PC-9 (cell line): ENCODE measurements at regions not wholly inside any gene's neighbourhood (a gene's known extent, or its start where the extent isn't known, plus 50 kb on each side); places are given as distances from the start of the nearest gene placed in this dataset.

ENCODE experiments used
- BruUV-seq: library from RNA; stranded (reverse); fragments of 400-500 nt; replicated peaks from 2 replicates; lab custom pipeline; 2021; lab: Mats Ljungman, UMichigan
- CTCF ChIA-PET: fragments of 300-600 bp; sonication (Branson Sonifier 250); formaldehyde crosslinking; loops from one replicate; lab custom pipeline; 2022; ENCODE audit warnings: antibody characterized with exemption; lab: Charles Lee
- POLR2A ChIA-PET: fragments of 300-600 bp; sonication (Branson Sonifier 250); formaldehyde crosslinking; loops from one replicate; lab custom pipeline; 2022; ENCODE audit warnings: antibody characterized with exemption; ENCODE audit not compliant: unreplicated experiment; lab: Charles Lee
- DNase-seq, 2 experiments: peaks; one replicate each; pipeline versions ENCODE4 v3.0.0 to v3.0.0-alpha.2; 2015 to 2022; ENCODE audit warnings: mixed read lengths in 1 of 2
- H2AFZ ChIP-seq: fragments of 200-600 bp; sonication (generic); 2 replicates; pipeline ENCODE4 v1.8.1; 2017; ENCODE audit warnings: antibody characterized with exemption
- H3F3A ChIP-seq: fragments of 200-600 bp; sonication (generic); 2 replicates; pipeline ENCODE4 v1.8.1; 2017; ENCODE audit warnings: antibody characterized with exemption, mild to moderate bottlenecking, low read depth; ENCODE audit not compliant: insufficient read depth
- H3K27ac ChIP-seq: fragments of 200-600 bp; sonication (generic); 2 replicates; pipeline ENCODE4 v1.6.1; 2016; ENCODE audit warnings: mixed run types
- H3K27me3 ChIP-seq: fragments of 200-600 bp; sonication (generic); 2 replicates; pipeline ENCODE4 v1.6.1; 2016; ENCODE audit warnings: low read depth, mixed run types; ENCODE audit not compliant: insufficient read depth
- H3K36me3 ChIP-seq: fragments of 200-600 bp; sonication (generic); 2 replicates; pipeline ENCODE4 v1.6.1; 2016; ENCODE audit warnings: low read depth, mixed run types
- H3K4me1 ChIP-seq: fragments of 200-600 bp; sonication (generic); replicated peaks from 2 replicates; pipeline ENCODE4 v1.6.1; 2016; ENCODE audit warnings: mixed run types; ENCODE audit not compliant: insufficient read depth
- H3K4me2 ChIP-seq: fragments of 200-600 bp; sonication (generic); 2 replicates; pipeline ENCODE4 v1.6.1; 2017; ENCODE audit warnings: mixed run types
- H3K4me3 ChIP-seq: fragments of 200-600 bp; sonication (generic); 2 replicates; pipeline ENCODE4 v1.6.1; 2016; ENCODE audit warnings: mixed run types
- H3K79me2 ChIP-seq: fragments of 200-600 bp; sonication (generic); 2 replicates; pipeline ENCODE4 v1.6.1; 2017; ENCODE audit warnings: low read depth, mixed run types
- H3K9me2 ChIP-seq: fragments of 200-600 bp; sonication (generic); 2 replicates; pipeline ENCODE4 v1.8.1; 2017; ENCODE audit warnings: mild to moderate bottlenecking; ENCODE audit not compliant: insufficient read depth
- H3K9me3 ChIP-seq: fragments of 200-600 bp; sonication (generic); 2 replicates; pipeline ENCODE4 v1.8.1; 2016; ENCODE audit warnings: low read depth; ENCODE audit not compliant: insufficient read depth
- H4K20me1 ChIP-seq: fragments of 200-600 bp; sonication (generic); 2 replicates; pipeline ENCODE4 v1.8.1; 2017; ENCODE audit not compliant: insufficient read depth
- EZH2 ChIP-seq: fragments of 200-600 bp; sonication (generic); IDR thresholded peaks from 2 replicates; pipeline ENCODE4 v1.8.0; 2017; ENCODE audit warnings: antibody characterized with exemption, low read depth
- intact Hi-C: fragments of 100-400 bp; cut with micrococcal nuclease; formaldehyde crosslinking; loops from one replicate; pipeline ENCODE4 v1.10.0; 2022; ENCODE audit not compliant: unreplicated experiment
- TF ChIP-seq, protein P1 (sequence below): fragments of 200-600 bp; sonication (generic); conservative IDR thresholded peaks from 2 replicates; pipeline ENCODE4 v1.6.1; 2017; ENCODE audit warnings: mixed run types, antibody characterized with exemption, mild to moderate bottlenecking, moderate library complexity

DNA sequence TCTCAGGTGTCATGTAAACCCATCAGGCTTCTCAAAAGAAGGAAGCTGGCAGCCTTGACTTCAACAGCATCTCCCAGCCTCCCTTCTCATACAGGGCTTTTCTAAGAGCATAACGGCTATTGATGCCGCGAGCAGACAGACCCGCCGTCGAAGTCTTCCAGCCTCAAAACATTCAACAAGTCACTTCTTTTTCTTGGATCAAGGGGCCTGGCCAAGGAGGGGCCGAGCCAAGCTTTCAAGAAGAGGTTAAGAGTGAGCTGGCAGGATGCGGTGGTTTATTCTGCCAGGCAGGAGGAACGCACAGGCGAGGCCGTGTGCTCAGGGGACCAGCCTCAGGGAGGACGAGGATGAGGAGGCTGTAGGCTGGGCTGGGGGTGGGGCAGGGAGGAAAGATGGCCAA lies 102.9 kb upstream of the RFLNA start:
- ChIA-PET CTCF (no interaction called here), POLR2A (no interaction called here)
- no peak overlapping the region for H3K4me3 ChIP-seq
- no peak overlapping the region for H2AFZ ChIP-seq
- H3K4me2 ChIP-seq, result no peak overlapping the region
- H4K20me1 ChIP-seq, result no peaks in the 10 kb centered on the region
- BruUV-seq, result no TSS peak
- H3K36me3 ChIP-seq, result no peaks in the 10 kb centered on the region
- H3K27ac ChIP-seq, result no peak overlapping the region
- H3F3A ChIP-seq, result peaks cover 10% of the 10 kb centered on the region; the same call in 1 of the 2 replicates
- DNase-seq, result no peak
- no peaks in the 10 kb centered on the region for H3K9me3 ChIP-seq
- peaks cover 66% of the 10 kb centered on the region for H3K27me3 ChIP-seq
- peaks cover 16% of the 10 kb centered on the region for H3K4me1 ChIP-seq
- intact Hi-C loops, result no loop called here
- no peaks in the 10 kb centered on the region for H3K79me2 ChIP-seq
- no peaks in the 10 kb centered on the region for H3K9me2 ChIP-seq
- no peak for TF ChIP-seq EZH2
- TF ChIP-seq, protein P1, sequence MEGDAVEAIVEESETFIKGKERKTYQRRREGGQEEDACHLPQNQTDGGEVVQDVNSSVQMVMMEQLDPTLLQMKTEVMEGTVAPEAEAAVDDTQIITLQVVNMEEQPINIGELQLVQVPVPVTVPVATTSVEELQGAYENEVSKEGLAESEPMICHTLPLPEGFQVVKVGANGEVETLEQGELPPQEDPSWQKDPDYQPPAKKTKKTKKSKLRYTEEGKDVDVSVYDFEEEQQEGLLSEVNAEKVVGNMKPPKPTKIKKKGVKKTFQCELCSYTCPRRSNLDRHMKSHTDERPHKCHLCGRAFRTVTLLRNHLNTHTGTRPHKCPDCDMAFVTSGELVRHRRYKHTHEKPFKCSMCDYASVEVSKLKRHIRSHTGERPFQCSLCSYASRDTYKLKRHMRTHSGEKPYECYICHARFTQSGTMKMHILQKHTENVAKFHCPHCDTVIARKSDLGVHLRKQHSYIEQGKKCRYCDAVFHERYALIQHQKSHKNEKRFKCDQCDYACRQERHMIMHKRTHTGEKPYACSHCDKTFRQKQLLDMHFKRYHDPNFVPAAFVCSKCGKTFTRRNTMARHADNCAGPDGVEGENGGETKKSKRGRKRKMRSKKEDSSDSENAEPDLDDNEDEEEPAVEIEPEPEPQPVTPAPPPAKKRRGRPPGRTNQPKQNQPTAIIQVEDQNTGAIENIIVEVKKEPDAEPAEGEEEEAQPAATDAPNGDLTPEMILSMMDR, result no peak

DNA sequence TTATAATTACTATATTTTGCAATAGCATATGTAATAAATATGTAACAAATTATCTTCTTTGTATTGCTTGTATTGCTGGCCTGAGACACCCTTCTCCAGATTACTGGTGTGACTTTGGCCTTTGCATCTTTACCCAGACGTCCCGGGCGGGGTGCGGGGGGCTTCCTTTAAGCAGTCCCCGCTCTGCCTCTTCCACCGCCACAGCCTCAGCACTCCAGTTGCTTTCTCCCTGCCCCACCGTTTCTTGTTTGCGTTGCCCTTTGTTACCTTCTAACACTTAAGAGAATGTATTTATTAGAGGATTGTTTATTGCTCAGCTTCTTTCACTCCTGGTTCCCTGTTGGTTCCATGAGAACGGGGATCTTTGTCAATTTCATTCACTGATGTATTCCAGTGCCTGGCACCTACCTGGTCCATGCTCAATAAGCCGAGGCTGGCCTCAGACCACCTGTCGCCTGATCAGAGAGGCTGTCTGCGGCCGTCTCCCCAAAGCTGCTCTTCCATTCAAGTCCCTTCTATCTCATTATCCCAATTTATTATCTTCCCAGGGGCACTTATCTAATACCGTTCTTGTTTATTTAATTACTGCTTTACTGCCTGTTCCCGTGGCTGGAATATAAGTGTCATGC lies 100.5 kb upstream of the RFLNA start:
- no peak for TF ChIP-seq EZH2
- TF ChIP-seq, protein P1, result no peak
- Histone ChIP-seq H4K20me1 (no peaks in the 10 kb centered on the region), H3K9me3 (no peaks in the 10 kb centered on the region; the same call in 1 of the 2 replicates), H3K9me2 (no peaks in the 10 kb centered on the region), H3F3A (peaks cover 2% of the 10 kb centered on the region; the same call in 1 of the 2 replicates), H3K36me3 (no peaks in the 10 kb centered on the region), H3K27me3 (peaks cover 90% of the 10 kb centered on the region), H3K4me1 (peaks cover under 1% of the 10 kb centered on the region; the same call in 1 of the 2 replicates), H3K27ac (no peak overlapping the region), H2AFZ (no peak overlapping the region), H3K79me2 (no peaks in the 10 kb centered on the region), H3K4me3 (no peak overlapping the region), H3K4me2 (no peak overlapping the region)
- no TSS peak for BruUV-seq
- intact Hi-C loops, result no loop called here
- POLR2A ChIA-PET, result no interaction called here
- no peak for DNase-seq
- CTCF ChIA-PET, result no interaction called here

DNA sequence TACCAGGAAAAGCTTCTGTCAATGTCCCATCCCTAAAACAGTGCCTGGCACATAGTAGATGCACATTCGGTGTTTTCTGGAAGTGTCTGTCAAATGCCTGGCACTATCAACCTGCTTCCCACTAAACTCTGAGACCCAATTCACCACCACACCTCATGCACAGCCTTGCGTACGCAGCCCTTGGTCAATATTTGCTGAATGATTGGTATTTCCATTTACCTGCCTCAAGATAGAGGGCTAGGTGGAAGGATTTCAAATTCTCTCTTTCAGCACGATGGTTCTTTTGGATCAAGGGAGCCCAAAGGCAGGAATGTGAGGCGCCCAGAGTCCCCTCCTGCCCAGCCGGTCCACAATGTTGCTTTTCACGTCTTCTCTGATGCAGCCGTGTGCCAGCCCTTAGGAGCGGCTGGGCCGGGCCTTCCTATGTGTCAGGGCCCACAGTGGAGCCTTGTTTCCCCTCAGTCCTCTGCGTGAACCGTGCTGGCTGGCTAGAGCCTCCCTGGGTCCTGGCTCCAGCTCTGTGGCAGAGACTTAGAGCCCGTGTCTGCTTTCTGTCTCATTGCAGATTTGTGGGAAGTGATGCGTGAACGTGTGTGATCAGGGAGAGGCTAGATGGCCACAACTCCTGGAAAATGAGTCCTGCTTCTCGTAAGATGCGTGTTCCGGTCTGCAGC lies 99.9 kb upstream of the RFLNA start:
- TF ChIP-seq EZH2, result no peak
- TF ChIP-seq, protein P1, result no peak
- peaks cover 91% of the 10 kb centered on the region for H3K27me3 ChIP-seq
- H2AFZ ChIP-seq, result no peak overlapping the region
- DNase-seq, result no peak
- intact Hi-C loops, result no loop called here
- no peak overlapping the region for H3K4me2 ChIP-seq
- no peaks in the 10 kb centered on the region for H3K79me2 ChIP-seq
- no peaks in the 10 kb centered on the region for H4K20me1 ChIP-seq
- BruUV-seq, result no TSS peak
- no peak overlapping the region for H3K4me3 ChIP-seq
- no peaks in the 10 kb centered on the region for H3K36me3 ChIP-seq
- H3K4me1 ChIP-seq, result no peaks in the 10 kb centered on the region
- POLR2A ChIA-PET, result no interaction called here
- no peaks in the 10 kb centered on the region for H3F3A ChIP-seq
- CTCF ChIA-PET, result no interaction called here
- H3K9me2 ChIP-seq, result no peaks in the 10 kb centered on the region
- no peaks in the 10 kb centered on the region; the same call in 1 of the 2 replicates for H3K9me3 ChIP-seq
- no peak overlapping the region for H3K27ac ChIP-seq
